ENCODE measurements at regions not wholly inside any gene's neighbourhood (a gene's known extent, or its start where the extent isn't known, plus 50 kb on each side); places are given as distances from the start of the nearest gene placed in this dataset.
A peak's percentile ranks its signal among the peaks of the same experiment; 100 is the strongest.

- no peak for DNase-seq (ENCODE audit: low spot score)
Measured at GRCh38 chr11:97279341-97279740, 889.5 kb downstream of the JRKL start.

- DNase-seq (ENCODE audit: low spot score), result no peak
Measured at GRCh38 chr11:97280347-97280746, 890.5 kb downstream of the JRKL start.

GRCh38 chr11:97289823-97290222, 900.0 kb downstream of the JRKL start:
- DNase-seq (ENCODE audit: low spot score), result no peak

GRCh38 chr11:97290464-97291041, 900.7 kb downstream of the JRKL start:
- DNase-seq (ENCODE audit: low spot score), result no peak

- no peak for DNase-seq (ENCODE audit: low spot score)
Measured at GRCh38 chr11:97296301-97296700, 906.5 kb downstream of the JRKL start.

- DNase-seq (ENCODE audit: low spot score), result no peak
Measured at GRCh38 chr11:97309291-97309690, 919.5 kb downstream of the JRKL start.

GRCh38 chr11:97325693-97326092, 935.9 kb downstream of the JRKL start:
- DNase-seq (ENCODE audit: low spot score), result no peak

- no peak for DNase-seq (ENCODE audit: low spot score)
Measured at GRCh38 chr11:97332271-97332670, 942.5 kb downstream of the JRKL start.

- DNase-seq (ENCODE audit: low spot score), result no peak
Measured at GRCh38 chr11:97336064-97336463, 946.3 kb downstream of the JRKL start.

GRCh38 chr11:97345032-97345431, 955.2 kb downstream of the JRKL start:
- DNase-seq (ENCODE audit: low spot score), result no peak

GRCh38 chr11:97349201-97349600, 959.4 kb downstream of the JRKL start:
- DNase-seq (ENCODE audit: low spot score), result no peak

- DNase-seq (ENCODE audit: low spot score), result no peak
Measured at GRCh38 chr11:97351939-97352338, 962.1 kb downstream of the JRKL start.

GRCh38 chr11:97354026-97354425, 964.2 kb downstream of the JRKL start:
- DNase-seq (ENCODE audit: low spot score), result no peak

GRCh38 chr11:97354576-97354975, 964.8 kb downstream of the JRKL start:
- no peak for DNase-seq (ENCODE audit: low spot score)

- DNase-seq (ENCODE audit: low spot score), result no peak
Measured at GRCh38 chr11:97355230-97355629, 965.4 kb downstream of the JRKL start.

GRCh38 chr11:97356144-97356543, 966.3 kb downstream of the JRKL start:
- DNase-seq (ENCODE audit: low spot score), result no peak

- no peak for DNase-seq (ENCODE audit: low spot score)
Measured at GRCh38 chr11:97359016-97359415, 969.2 kb downstream of the JRKL start.

GRCh38 chr11:97361812-97362378, 972.1 kb downstream of the JRKL start:
- no peak for DNase-seq (ENCODE audit: low spot score)

- DNase-seq (ENCODE audit: low spot score), result no peak
Measured at GRCh38 chr11:97363331-97363730, 973.5 kb downstream of the JRKL start.

GRCh38 chr11:97364047-97364446, 974.2 kb downstream of the JRKL start:
- DNase-seq (ENCODE audit: low spot score), result no peak

GRCh38 chr11:97367406-97368083, 977.7 kb downstream of the JRKL start:
- DNase-seq (ENCODE audit: low spot score), result no peak

GRCh38 chr11:97389270-97389669, 999.5 kb downstream of the JRKL start:
- DNase-seq (ENCODE audit: low spot score), result no peak

- no peak for DNase-seq (ENCODE audit: low spot score)
Measured at GRCh38 chr11:97398246-97398645, 1008.4 kb downstream of the JRKL start.

GRCh38 chr11:97409141-97409540, 1019.3 kb downstream of the JRKL start:
- DNase-seq (ENCODE audit: low spot score), result peak; percentile 2
